WTC11 (cell line): ENCODE measurements at regions not wholly inside any gene's neighbourhood (a gene's known extent, or its start where the extent isn't known, plus 50 kb on each side); places are given as distances from the start of the nearest gene placed in this dataset.

Experiments used
- ATAC-seq: fragments of 200-7000 bp; cut with Tn5 transposase; 2 replicates; pipeline ENCODE4 v1.10.0; 2021; ENCODE audit warnings: mild to moderate bottlenecking, moderate library complexity
- CTCF ChIA-PET: fragments of 300-600 bp; sonication (Branson Sonifier 250); formaldehyde crosslinking; loops from one replicate; lab custom pipeline; 2021; ENCODE audit warnings: antibody characterized with exemption; lab: Charles Lee
- POLR2A ChIA-PET: fragments of 350-600 bp; sonication (Branson Sonifier 250); formaldehyde crosslinking; loops from one replicate; lab custom pipeline; 2021; ENCODE audit warnings: antibody characterized with exemption; lab: Charles Lee
- DNase-seq: peaks from one replicate; pipeline ENCODE4 v3.0.0; 2021; ENCODE audit warnings: low spot score
- H3K27ac Mint-ChIP-seq: 2 replicates; pipeline ENCODE4 v1.8.0; 2021; ENCODE audit warnings: mixed read lengths
- H3K27me3 Mint-ChIP-seq: 2 replicates; pipeline ENCODE4 v1.8.0; 2021; ENCODE audit warnings: low read depth, mild to moderate bottlenecking, moderate library complexity, mixed read lengths
- H3K36me3 Mint-ChIP-seq: 2 replicates; pipeline ENCODE4 v1.8.0; 2021; ENCODE audit warnings: mixed read lengths
- H3K4me1 Mint-ChIP-seq: 2 replicates; pipeline ENCODE4 v1.8.0; 2022; ENCODE audit warnings: mixed read lengths
- H3K4me3 Mint-ChIP-seq: 2 replicates; pipeline ENCODE4 v1.8.0; 2021; ENCODE audit warnings: mild to moderate bottlenecking, moderate library complexity, mixed read lengths
- H3K9me3 Mint-ChIP-seq: 2 replicates; pipeline ENCODE4 v1.8.0; 2021; ENCODE audit warnings: mixed read lengths
- ATF1 ChIP-seq: sonication (generic); formaldehyde crosslinking; IDR thresholded peaks from 2 replicates; pipeline ENCODE4 v1.8.1; 2023; ENCODE audit warnings: mild to moderate bottlenecking, moderate library complexity, missing genetic modification reagents
- E2F1 ChIP-seq: sonication (generic); formaldehyde crosslinking; IDR thresholded peaks from 2 replicates; pipeline ENCODE4 v1.8.0; 2022; ENCODE audit warnings: mild to moderate bottlenecking, missing genetic modification reagents
- ESRRA ChIP-seq: sonication (generic); formaldehyde crosslinking; IDR thresholded peaks from 2 replicates; pipeline ENCODE4 v1.8.1; 2022; ENCODE audit warnings: mild to moderate bottlenecking, missing genetic modification reagents, borderline replicate concordance
- FOXJ3 ChIP-seq: sonication (generic); formaldehyde crosslinking; IDR thresholded peaks from 2 replicates; pipeline ENCODE4 v1.9.0; 2021; ENCODE audit warnings: missing genetic modification reagents, mild to moderate bottlenecking, borderline replicate concordance
- FOXP1 ChIP-seq: sonication (generic); formaldehyde crosslinking; IDR thresholded peaks from 2 replicates; pipeline ENCODE4 v1.8.0; 2022; ENCODE audit warnings: missing genetic modification reagents, mild to moderate bottlenecking, moderate library complexity, borderline replicate concordance
- HMGA2 ChIP-seq: fragments of 250-450 bp; sonication (Bioruptor Pico); IDR thresholded peaks from 2 replicates; pipeline ENCODE4 v1.4.0; 2021; ENCODE audit warnings: mild to moderate bottlenecking, moderate library complexity
- MXD4 ChIP-seq: fragments of 250-450 bp; sonication (Bioruptor Pico); IDR thresholded peaks from 2 replicates; pipeline ENCODE4 v1.8.0; 2021; ENCODE audit warnings: mild to moderate bottlenecking, moderate library complexity, borderline replicate concordance
- TCF7 ChIP-seq: sonication (generic); formaldehyde crosslinking; IDR thresholded peaks from 2 replicates; pipeline ENCODE4 v1.8.0; 2022; ENCODE audit warnings: mild to moderate bottlenecking, low read depth, missing genetic modification reagents, moderate library complexity
- ZNF317 ChIP-seq: sonication (generic); formaldehyde crosslinking; IDR thresholded peaks from 2 replicates; pipeline ENCODE4 v1.8.1; 2023; ENCODE audit warnings: low read depth, mild to moderate bottlenecking, moderate library complexity, missing genetic modification reagents, borderline replicate concordance
- TF ChIP-seq, protein P1 (sequence below): sonication (generic); formaldehyde crosslinking; conservative IDR thresholded peaks from 2 replicates; pipeline ENCODE4 v1.8.1; 2022; ENCODE audit warnings: mild to moderate bottlenecking, missing genetic modification reagents
- TF ChIP-seq, protein P2 (sequence below): sonication (generic); formaldehyde crosslinking; IDR thresholded peaks from 2 replicates; pipeline ENCODE4 v1.8.1; 2022; ENCODE audit warnings: low read depth, missing genetic modification reagents, borderline replicate concordance
- TF ChIP-seq, protein P3 (sequence below): fragments of 250-450 bp; sonication (Bioruptor Pico); IDR thresholded peaks from 2 replicates; pipeline ENCODE4 v1.9.0; 2021; ENCODE audit warnings: moderate library complexity, mild to moderate bottlenecking, inconsistent platforms, borderline replicate concordance
- TF ChIP-seq, protein P4 (sequence below): sonication (generic); formaldehyde crosslinking; IDR thresholded peaks from 2 replicates; pipeline ENCODE4 v1.8.1; 2023; ENCODE audit warnings: mild to moderate bottlenecking, moderate library complexity, missing genetic modification reagents

DNA sequence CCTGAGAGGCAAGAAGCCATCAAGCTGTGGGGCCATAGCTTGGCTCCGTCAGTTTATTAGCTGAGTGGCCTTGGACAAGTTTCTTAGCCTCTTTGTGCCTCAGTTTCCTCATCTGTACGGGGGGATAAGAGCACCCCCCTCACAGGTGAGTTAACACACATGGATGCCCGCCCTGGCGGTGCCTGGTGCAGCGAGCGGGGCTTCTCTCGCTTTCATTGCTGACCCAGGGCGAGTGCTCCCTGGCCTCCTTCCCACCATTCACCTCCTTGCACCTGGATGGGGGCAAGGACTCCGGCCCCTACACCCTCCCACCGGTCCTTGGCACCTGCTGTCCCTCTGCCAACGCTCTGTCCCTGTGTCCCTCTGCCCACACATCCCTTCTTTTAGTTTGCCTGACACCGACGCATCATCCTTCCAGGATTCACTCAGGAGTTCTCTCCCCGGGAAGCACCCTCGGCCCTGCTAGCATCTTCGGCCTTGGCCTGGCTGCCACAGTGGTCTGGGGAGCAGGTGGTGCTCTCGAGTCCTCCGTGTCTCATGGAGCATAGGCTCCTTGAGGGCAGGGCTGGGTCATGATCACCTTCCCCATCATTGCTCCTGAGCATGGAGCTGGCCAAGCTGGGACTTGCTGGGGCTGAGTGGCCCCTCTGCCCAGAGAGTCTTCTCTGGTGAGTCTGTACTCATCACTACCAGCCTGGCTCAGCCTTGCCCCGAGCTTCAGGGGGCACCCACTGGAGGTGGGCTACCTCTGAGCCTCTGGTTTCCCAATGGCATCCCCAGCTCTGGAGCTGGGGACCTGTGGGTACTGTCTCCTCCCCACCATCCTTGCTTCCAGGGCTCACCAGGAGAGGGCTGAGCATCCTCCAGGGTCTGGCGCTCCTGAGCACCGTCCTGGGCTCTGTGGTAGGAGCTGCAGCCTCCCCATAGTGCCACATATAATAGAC, 53.8 kb upstream of the SORCS2 start:
- Mint-ChIP-seq H3K36me3 (no peaks in the 10 kb centered on the region), H3K4me3 (no peak overlapping the region), H3K9me3 (peaks cover 4% of the 10 kb centered on the region), H3K27me3 (no peaks in the 10 kb centered on the region), H3K4me1 (peaks cover 22% of the 10 kb centered on the region), H3K27ac (no peak overlapping the region)
- DNase-seq (no peak), ATAC-seq (no peak)
- CTCF ChIA-PET, result interaction anchor here (0.8 kb wide), 1 partner anchor 15 kb away, joined by 3 read pairs; no protein-coding TSS in a partner anchor
- TF ChIP-seq, protein P1, sequence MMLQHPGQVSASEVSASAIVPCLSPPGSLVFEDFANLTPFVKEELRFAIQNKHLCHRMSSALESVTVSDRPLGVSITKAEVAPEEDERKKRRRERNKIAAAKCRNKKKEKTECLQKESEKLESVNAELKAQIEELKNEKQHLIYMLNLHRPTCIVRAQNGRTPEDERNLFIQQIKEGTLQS (CRISPR knock-in tag), result no peak
- no peak for TF ChIP-seq ZNF317 (CRISPR knock-in tag)
- TF ChIP-seq ESRRA, result no peak
- TF ChIP-seq MXD4 (CRISPR knock-in tag), result no peak
- TF ChIP-seq, protein P2, sequence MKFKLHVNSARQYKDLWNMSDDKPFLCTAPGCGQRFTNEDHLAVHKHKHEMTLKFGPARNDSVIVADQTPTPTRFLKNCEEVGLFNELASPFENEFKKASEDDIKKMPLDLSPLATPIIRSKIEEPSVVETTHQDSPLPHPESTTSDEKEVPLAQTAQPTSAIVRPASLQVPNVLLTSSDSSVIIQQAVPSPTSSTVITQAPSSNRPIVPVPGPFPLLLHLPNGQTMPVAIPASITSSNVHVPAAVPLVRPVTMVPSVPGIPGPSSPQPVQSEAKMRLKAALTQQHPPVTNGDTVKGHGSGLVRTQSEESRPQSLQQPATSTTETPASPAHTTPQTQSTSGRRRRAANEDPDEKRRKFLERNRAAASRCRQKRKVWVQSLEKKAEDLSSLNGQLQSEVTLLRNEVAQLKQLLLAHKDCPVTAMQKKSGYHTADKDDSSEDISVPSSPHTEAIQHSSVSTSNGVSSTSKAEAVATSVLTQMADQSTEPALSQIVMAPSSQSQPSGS (CRISPR knock-in tag), result no peak
- POLR2A ChIA-PET, result no interaction called here

GRCh38 chr4:7137326-7138200, 54.8 kb upstream of the SORCS2 start:
- ATAC-seq, result no peak
- Mint-ChIP-seq H3K9me3 (peaks cover 13% of the 10 kb centered on the region), H3K36me3 (no peaks in the 10 kb centered on the region; the same call in 1 of the 2 replicates), H3K27me3 (peaks cover 3% of the 10 kb centered on the region; the same call in 1 of the 2 replicates), H3K4me1 (peaks cover 22% of the 10 kb centered on the region), H3K4me3 (no peak overlapping the region), H3K27ac (no peak overlapping the region)
- POLR2A ChIA-PET, result no interaction called here
- TF ChIP-seq, protein P2 (CRISPR knock-in tag), result no peak
- TF ChIP-seq HMGA2 (CRISPR knock-in tag) (no peak), E2F1 (CRISPR knock-in tag) (no peak), TCF7 (CRISPR knock-in tag) (no peak), FOXJ3 (CRISPR knock-in tag) (no peak), FOXP1 (CRISPR knock-in tag) (no peak), ATF1 (no peak)
- TF ChIP-seq, protein P3, sequence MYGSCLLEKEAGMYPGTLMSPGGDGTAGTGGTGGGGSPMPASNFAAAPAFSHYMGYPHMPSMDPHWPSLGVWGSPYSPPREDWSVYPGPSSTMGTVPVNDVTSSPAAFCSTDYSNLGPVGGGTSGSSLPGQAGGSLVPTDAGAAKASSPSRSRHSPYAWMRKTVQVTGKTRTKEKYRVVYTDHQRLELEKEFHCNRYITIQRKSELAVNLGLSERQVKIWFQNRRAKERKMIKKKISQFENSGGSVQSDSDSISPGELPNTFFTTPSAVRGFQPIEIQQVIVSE (CRISPR knock-in tag), result no peak
- TF ChIP-seq, protein P4, sequence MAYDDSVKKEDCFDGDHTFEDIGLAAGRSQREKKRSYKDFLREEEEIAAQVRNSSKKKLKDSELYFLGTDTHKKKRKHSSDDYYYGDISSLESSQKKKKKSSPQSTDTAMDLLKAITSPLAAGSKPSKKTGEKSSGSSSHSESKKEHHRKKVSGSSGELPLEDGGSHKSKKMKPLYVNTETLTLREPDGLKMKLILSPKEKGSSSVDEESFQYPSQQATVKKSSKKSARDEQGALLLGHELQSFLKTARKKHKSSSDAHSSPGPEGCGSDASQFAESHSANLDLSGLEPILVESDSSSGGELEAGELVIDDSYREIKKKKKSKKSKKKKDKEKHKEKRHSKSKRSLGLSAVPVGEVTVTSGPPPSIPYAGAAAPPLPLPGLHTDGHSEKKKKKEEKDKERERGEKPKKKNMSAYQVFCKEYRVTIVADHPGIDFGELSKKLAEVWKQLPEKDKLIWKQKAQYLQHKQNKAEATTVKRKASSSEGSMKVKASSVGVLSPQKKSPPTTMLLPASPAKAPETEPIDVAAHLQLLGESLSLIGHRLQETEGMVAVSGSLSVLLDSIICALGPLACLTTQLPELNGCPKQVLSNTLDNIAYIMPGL (CRISPR knock-in tag), result no peak
- CTCF ChIA-PET, result no interaction called here
- DNase-seq, result no peak
